GM19463 (cell line): ENCODE measurements at regions not wholly inside any gene's neighbourhood (a gene's known extent, or its start where the extent isn't known, plus 50 kb on each side); places are given as distances from the start of the nearest gene placed in this dataset.
"Not testable (repeated sequence)": the region's sequence is repeated elsewhere in the genome, so short reads cannot be mapped to it uniquely, and the experiment has no call there.

ENCODE experiments used
- ATAC-seq: cut with Tn5 transposase; IDR thresholded peaks from one replicate; pipeline ENCODE4 v1.9.1; 2021; ENCODE audit warnings: mild to moderate bottlenecking, moderate library complexity; ENCODE audit not compliant: unreplicated experiment

GRCh38 chr6:104676679-104677078 is 183.0 kb downstream of the HACE1 start:
- ATAC-seq = not testable (repeated sequence)

GRCh38 chr6:104675161-104675560 is 184.6 kb downstream of the HACE1 start:
- not testable (repeated sequence) for ATAC-seq

GRCh38 chr6:104673078-104673477 is 186.6 kb downstream of the HACE1 start:
- ATAC-seq = not testable (repeated sequence)

- ATAC-seq = not testable (repeated sequence)
Measured at GRCh38 chr6:104671591-104671891, 188.2 kb downstream of the HACE1 start.

GRCh38 chr6:104670834-104671590 is 188.7 kb downstream of the HACE1 start:
- not testable (repeated sequence) for ATAC-seq

- ATAC-seq = no peak
Measured at GRCh38 chr6:104669483-104669882, 190.2 kb downstream of the HACE1 start.

- no peak for ATAC-seq
Measured at GRCh38 chr6:104656235-104656634, 203.5 kb downstream of the HACE1 start.

GRCh38 chr6:104653781-104654180 is 205.9 kb downstream of the HACE1 start:
- ATAC-seq = no peak

- ATAC-seq = no peak
Measured at GRCh38 chr6:104648347-104648746, 211.4 kb downstream of the HACE1 start.

GRCh38 chr6:104644848-104645247 is 214.9 kb downstream of the HACE1 start:
- ATAC-seq = no peak

GRCh38 chr6:104642871-104643270 is 216.8 kb downstream of the HACE1 start:
- ATAC-seq = no peak

GRCh38 chr6:104640761-104641160 is 219.0 kb downstream of the HACE1 start:
- no peak for ATAC-seq

- no peak for ATAC-seq
Measured at GRCh38 chr6:104640150-104640700, 219.5 kb downstream of the HACE1 start.

- ATAC-seq = peak; percentile 89
Measured at GRCh38 chr6:104639668-104640067, 220.1 kb downstream of the HACE1 start.

GRCh38 chr6:104638841-104639290 is 220.9 kb downstream of the HACE1 start:
- ATAC-seq = no peak

- no peak for ATAC-seq
Measured at GRCh38 chr6:104633125-104633524, 226.6 kb downstream of the HACE1 start.

GRCh38 chr6:104632588-104632987 is 227.1 kb downstream of the HACE1 start:
- ATAC-seq = no peak

GRCh38 chr6:104630955-104631354 is 228.8 kb downstream of the HACE1 start:
- no peak for ATAC-seq

GRCh38 chr6:104630522-104630921 is 229.2 kb downstream of the HACE1 start:
- ATAC-seq = no peak

GRCh38 chr6:104629826-104630225 is 229.9 kb downstream of the HACE1 start:
- no peak for ATAC-seq

- no peak for ATAC-seq
Measured at GRCh38 chr6:104625536-104625935, 234.2 kb downstream of the HACE1 start.

- ATAC-seq = peak; percentile 73
Measured at GRCh38 chr6:104623052-104623690, 236.5 kb downstream of the HACE1 start.
